GM19372 (cell line): ENCODE measurements at regions not wholly inside any gene's neighbourhood (a gene's known extent, or its start where the extent isn't known, plus 50 kb on each side); places are given as distances from the start of the nearest gene placed in this dataset.
"Not testable (repeated sequence)": the region's sequence is repeated elsewhere in the genome, so short reads cannot be mapped to it uniquely, and the experiment has no call there.

ENCODE experiments used
- ATAC-seq: cut with Tn5 transposase; IDR thresholded peaks from one replicate; pipeline ENCODE4 v1.9.1; 2021; ENCODE audit warnings: mild to moderate bottlenecking, low read depth, moderate library complexity; ENCODE audit not compliant: unreplicated experiment

- ATAC-seq, result no peak
Observed at GRCh38 chr2:133624551-133624950, 56.3 kb upstream of the NCKAP5 start.

- no peak for ATAC-seq
Observed at GRCh38 chr2:133627741-133628140, 59.5 kb upstream of the NCKAP5 start.

- ATAC-seq, result no peak
Observed at GRCh38 chr2:133633309-133633708, 65.0 kb upstream of the NCKAP5 start.

- ATAC-seq, result no peak
Observed at GRCh38 chr2:133633881-133634409, 65.7 kb upstream of the NCKAP5 start.

GRCh38 chr2:133635131-133635530 lies 66.9 kb upstream of the NCKAP5 start:
- ATAC-seq, result no peak

- no peak for ATAC-seq
Observed at GRCh38 chr2:133636287-133636686, 68.0 kb upstream of the NCKAP5 start.

GRCh38 chr2:133640103-133640502 lies 71.8 kb upstream of the NCKAP5 start:
- no peak for ATAC-seq

- ATAC-seq, result no peak
Observed at GRCh38 chr2:133641497-133641896, 73.2 kb upstream of the NCKAP5 start.

GRCh38 chr2:133641942-133642725 lies 73.9 kb upstream of the NCKAP5 start:
- ATAC-seq, result no peak

GRCh38 chr2:133642791-133643191 lies 74.5 kb upstream of the NCKAP5 start:
- no peak for ATAC-seq

GRCh38 chr2:133643863-133644262 lies 75.6 kb upstream of the NCKAP5 start:
- no peak for ATAC-seq

- ATAC-seq, result no peak
Observed at GRCh38 chr2:133644846-133645245, 76.6 kb upstream of the NCKAP5 start.

GRCh38 chr2:133647386-133647785 lies 79.1 kb upstream of the NCKAP5 start:
- ATAC-seq, result not testable (repeated sequence)

- ATAC-seq, result no peak
Observed at GRCh38 chr2:133651861-133652260, 83.6 kb upstream of the NCKAP5 start.

- no peak for ATAC-seq
Observed at GRCh38 chr2:133652398-133652797, 84.1 kb upstream of the NCKAP5 start.

- no peak for ATAC-seq
Observed at GRCh38 chr2:133653056-133653455, 84.8 kb upstream of the NCKAP5 start.

- no peak for ATAC-seq
Observed at GRCh38 chr2:133654949-133655348, 86.7 kb upstream of the NCKAP5 start.

GRCh38 chr2:133655610-133656009 lies 87.3 kb upstream of the NCKAP5 start:
- no peak for ATAC-seq

GRCh38 chr2:133657591-133657990 lies 89.3 kb upstream of the NCKAP5 start:
- ATAC-seq, result no peak

GRCh38 chr2:133658020-133658903 lies 90.0 kb upstream of the NCKAP5 start:
- ATAC-seq, result no peak

GRCh38 chr2:133660510-133660909 lies 92.2 kb upstream of the NCKAP5 start:
- ATAC-seq, result no peak
